ENCODE measurements at regions not wholly inside any gene's neighbourhood (a gene's known extent, or its start where the extent isn't known, plus 50 kb on each side); places are given as distances from the start of the nearest gene placed in this dataset.

GRCh38 chr2:150400849-150401248 is 86.6 kb downstream of the RND3 start:
- TF ChIP-seq CTCF (conservative IDR thresholded peaks at IDR 0.05; ENCODE audit: low read length) (no peak), EZH2phosphoT487 (IDR thresholded peaks at IDR 0.05; ENCODE audit: borderline replicate concordance) (no peak)

Measured in Loucy (cell line).